SIG-M5 treated with dmso at 0.1 percent for 504 hours (cell line): ENCODE measurements at regions not wholly inside any gene's neighbourhood (a gene's known extent, or its start where the extent isn't known, plus 50 kb on each side); places are given as distances from the start of the nearest gene placed in this dataset.
"Not testable (repeated sequence)": the region's sequence is repeated elsewhere in the genome, so short reads cannot be mapped to it uniquely, and the experiment has no call there.

Source experiments
- DNase-seq: peaks from one replicate; lab custom pipeline; 2025; ENCODE audit not compliant: unreplicated experiment; lab: John Stamatoyannopoulos, UW

- not testable (repeated sequence) for DNase-seq
These were observed 185.5 kb downstream of the ANXA1 start for GRCh38 chr9:73337182-73337581.

GRCh38 chr9:73344060-73344459 is 192.4 kb downstream of the ANXA1 start:
- DNase-seq: no peak

DNA sequence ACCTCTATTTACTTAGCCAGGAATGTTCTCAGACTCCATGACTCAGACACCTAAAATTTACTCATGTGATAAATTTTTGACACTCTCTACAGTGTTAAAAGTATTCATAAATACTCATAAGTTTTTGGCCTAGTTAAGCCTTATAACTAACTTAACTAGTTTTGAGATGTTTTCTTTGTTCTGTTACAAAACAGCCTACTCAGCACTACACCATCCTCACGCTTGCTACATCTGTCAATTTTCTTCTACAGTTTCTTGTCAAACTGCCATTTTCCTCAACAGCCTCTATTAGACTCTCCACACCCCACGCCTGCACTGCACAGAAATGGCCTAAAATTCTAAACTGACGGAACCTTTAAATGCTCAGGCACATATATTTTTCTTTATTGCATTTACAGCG is 195.5 kb downstream of the ANXA1 start:
- no peak for DNase-seq

DNA sequence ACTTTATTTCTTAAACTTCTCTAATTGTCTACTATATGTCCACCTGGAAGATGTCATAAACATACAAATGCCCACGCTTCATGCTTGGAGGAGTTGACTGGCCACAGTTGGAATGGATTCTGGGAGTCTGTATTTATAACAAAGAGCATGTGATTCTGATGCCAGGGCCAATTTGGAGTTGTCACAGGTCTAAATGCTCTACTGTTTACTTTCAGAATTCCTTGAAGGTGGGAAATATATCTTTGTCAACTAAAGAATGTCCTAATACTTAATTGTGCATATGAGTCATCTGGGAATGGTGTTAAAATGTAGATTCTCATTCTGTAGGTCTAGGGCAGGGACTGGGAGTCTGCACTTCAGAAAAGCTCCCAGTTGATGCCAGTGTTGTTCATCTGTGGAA is 196.1 kb downstream of the ANXA1 start:
- DNase-seq: no peak

DNA sequence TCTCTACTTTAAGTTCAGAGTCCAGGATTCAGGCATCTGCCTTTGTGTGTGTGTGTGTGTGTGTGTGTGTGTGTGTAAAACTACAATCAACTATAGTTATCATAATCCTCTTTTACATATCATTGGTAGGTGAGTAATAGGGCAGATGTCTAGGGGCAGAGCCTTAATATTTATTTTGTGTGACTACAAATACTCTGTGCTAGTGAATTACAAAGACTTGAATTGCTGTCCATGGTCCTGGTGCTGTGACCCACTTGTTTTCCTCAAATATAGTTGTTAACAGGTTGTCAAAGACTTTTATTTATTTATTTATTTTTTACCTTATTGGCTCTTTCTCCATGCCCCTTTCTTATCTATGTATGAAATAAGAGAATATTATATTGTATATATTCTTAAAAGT is 196.8 kb downstream of the ANXA1 start:
- DNase-seq: no peak

GRCh38 chr9:73349476-73349875 is 197.8 kb downstream of the ANXA1 start:
- DNase-seq: no peak

DNA sequence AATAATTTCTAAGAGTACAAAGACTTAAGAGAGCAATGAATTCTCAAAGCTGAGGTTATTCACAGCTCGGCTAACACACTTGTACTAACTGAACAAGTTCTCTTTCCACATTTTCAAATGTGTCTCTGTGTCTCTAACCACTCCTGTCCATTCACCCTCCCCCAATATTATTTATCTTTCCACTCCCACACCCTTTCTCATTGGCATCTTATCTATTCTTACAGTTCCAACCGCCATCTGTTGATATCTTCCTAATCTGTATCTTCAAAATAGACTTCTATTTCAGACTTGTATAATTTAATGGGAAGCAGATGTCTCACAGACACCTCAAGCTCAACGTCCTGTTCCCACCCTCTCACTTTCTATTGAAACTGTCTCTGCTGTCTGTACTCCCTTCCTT is 205.9 kb downstream of the ANXA1 start:
- no peak for DNase-seq

DNA sequence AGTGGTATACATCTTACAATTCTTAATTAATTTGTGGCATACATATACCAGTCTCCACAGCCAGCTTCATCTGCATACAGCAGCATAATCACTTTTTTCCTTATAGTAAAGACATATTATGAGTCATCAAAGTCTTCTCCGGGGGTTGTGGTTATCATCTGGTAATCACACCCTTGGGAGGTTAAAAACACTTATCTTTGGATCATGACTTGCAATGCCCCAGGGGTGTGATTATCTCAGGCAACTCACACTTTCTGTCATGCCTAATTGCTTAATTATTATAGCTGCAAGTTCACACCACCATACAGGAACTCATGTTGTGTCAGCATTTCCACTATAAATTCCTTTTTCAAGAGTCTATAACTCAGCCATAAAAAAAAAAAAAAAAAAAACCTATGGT is 218.4 kb downstream of the ANXA1 start:
- no peak for DNase-seq

DNA sequence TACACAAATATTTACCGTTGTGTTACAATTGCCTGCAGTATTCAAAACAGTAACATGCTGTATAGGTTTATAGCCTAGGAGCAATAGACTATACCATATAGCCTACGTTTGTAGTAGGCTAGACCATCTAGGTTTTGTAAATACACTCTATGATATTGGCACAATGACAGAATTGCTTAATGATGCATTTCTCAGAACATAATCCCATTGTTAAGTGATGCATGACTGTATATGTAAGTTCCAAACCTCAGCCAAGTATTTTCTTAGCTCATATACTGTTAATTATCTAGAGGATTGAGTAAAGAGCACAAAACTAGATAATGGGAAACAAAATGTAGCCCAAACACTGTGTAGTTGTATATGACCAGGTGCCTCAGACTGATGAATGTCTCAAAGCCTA is 220.1 kb downstream of the ANXA1 start:
- no peak for DNase-seq

- DNase-seq: no peak
These were observed 228.7 kb downstream of the ANXA1 start for GRCh38 chr9:73380411-73380810.

DNA sequence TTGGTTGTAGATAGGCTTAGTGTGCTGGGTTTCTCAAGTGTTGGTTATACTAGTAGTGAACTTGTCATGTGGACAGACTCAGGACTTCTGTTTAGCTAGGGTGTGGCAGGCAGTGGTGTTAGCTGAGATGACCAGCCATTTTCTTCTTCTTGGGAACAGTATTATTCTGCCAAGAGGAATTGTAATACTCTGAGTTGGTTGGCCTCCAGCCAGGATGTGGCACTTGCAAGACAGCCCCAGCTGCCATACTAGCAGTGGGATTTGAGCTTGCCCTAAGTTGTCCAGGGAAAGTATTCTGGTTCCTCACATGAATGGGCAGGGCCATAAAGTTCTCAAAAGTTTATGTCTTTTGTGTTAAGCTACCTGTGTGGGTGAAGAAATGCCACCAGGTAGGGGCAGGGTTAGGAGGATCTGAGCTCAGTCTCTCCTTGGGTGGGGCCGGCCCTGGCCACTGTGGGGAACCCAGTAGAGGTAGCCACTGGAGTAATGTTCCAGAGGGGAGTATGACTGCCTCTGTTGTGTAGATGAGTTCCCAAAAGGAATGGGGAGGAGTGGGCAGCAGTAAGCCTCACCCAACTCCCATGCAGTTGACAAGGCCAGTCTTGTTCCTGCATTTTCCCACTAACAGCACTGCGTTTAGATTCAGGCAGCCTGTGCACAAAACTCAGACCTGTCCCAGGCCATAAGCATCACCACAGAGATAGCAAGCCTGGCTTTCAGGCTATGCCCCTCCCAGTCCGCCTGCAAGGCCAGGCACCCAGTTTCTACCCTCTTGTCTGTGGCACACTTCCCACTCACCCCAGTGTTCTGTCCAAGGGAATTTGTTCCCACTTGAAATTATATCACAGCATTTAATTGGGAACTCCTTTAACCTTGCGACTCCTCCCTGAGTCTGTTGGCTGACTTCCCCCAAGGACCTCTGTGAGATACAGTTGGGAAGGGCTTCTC is 250.7 kb downstream of the ANXA1 start:
- DNase-seq: no peak

- no peak for DNase-seq
These were observed 259.8 kb downstream of the ANXA1 start for GRCh38 chr9:73411494-73411893.

- DNase-seq: no peak
These were observed 261.2 kb downstream of the ANXA1 start for GRCh38 chr9:73412874-73413273.

- DNase-seq: no peak
These were observed 272.2 kb downstream of the ANXA1 start for GRCh38 chr9:73423891-73424290.

GRCh38 chr9:73426269-73426668 is 274.6 kb downstream of the ANXA1 start:
- DNase-seq: no peak

DNA sequence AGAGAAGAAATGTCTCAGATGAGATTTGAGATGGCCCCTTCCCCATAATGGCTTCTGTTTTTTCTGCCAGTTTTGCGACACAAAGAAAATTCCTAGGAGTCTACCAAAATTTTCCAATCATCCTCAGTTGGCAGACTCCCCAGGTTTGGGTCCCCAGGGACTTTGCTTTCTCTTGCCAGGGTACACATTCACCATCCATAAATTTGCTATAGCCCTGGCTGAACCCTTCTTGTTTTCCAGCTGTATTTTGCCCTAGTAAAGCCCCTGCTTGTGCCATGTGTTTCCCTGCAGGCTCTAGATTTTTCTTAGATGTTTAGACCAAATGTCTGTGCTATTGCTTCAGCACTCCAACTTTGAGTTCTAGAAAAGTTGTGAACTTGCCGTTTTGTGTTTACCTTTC is 283.2 kb downstream of the ANXA1 start:
- DNase-seq: no peak

- no peak for DNase-seq
These were observed 286.1 kb downstream of the ANXA1 start for GRCh38 chr9:73437758-73438157.

DNA sequence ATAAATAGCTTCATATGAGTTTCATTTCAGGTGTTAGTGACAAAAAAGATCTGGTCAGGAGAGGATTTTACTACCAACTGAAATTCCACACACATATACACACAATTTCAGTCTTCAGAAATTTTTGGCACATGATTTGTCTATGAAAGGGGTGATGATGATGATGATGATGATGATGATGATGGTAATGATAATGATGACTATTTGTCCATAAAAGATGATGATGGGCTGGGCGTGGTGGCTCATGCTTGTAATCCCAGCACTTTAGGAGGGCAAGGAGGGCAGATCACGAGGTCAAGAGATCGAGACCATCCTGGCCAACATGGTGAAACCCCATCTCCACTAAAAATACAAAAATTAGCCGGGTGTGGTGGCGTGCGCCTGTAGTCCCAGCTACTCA is 288.2 kb downstream of the ANXA1 start:
- not testable (repeated sequence) for DNase-seq

GRCh38 chr9:73441223-73441622 is 289.6 kb downstream of the ANXA1 start:
- no peak for DNase-seq

GRCh38 chr9:73441890-73442818 is 290.5 kb downstream of the ANXA1 start:
- DNase-seq: no peak

DNA sequence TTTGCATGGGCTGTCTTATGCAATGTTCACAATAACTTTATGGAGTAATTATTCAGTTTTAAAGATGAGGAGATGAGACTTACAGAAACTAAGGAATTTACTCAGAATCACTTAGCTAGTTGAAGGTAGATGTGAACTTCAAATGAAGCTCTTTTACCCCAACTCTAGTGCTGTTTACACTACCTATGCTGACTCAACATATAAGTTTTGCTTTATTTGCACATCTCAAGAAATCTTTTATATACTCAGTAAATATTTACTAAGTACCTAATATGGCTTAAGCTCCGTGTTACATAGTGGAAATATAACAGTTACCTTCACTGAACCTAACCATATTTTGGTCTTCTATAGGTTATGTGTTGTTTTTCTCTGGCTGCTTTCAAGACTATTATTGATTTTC is 293.2 kb downstream of the ANXA1 start:
- DNase-seq: no peak

- DNase-seq: not testable (repeated sequence)
These were observed 293.7 kb downstream of the ANXA1 start for GRCh38 chr9:73445384-73445783.
